Testis (tissue), 2 donors: ENCODE measurements at regions not wholly inside any gene's neighbourhood (a gene's known extent, or its start where the extent isn't known, plus 50 kb on each side); places are given as distances from the start of the nearest gene placed in this dataset.

Experiments
- CTCF ChIP-seq, 3 experiments: fragments of 450-650 bp in 2 of 3; fragments of 200-600 bp in 1 of 3; sonication (generic) in 1 of 3; IDR thresholded peaks; one replicate each; pipeline ENCODE4 v1.5.1; 2016 to 2019; ENCODE audit warnings: antibody characterized with exemption in 3 of 3, mild to moderate bottlenecking in 2 of 3, moderate library complexity in 1 of 3
- POLR2A ChIP-seq: fragments of 450-650 bp; IDR thresholded peaks from one replicate; pipeline ENCODE4 v1.6.1; 2017; ENCODE audit warnings: antibody characterized with exemption, mild to moderate bottlenecking, moderate library complexity

GRCh38 chr12:18878676-18879180 is 140.8 kb downstream of the CAPZA3 start:
- TF ChIP-seq CTCF (IDR thresholded peaks at IDR 0.05) = no peak
- TF ChIP-seq POLR2A = no peak
